T-helper 1 cell treated with Interleukin-12 subunit alpha and Interleukin-12 subunit beta and Interleukin-4 antibody, amounts not matched to agents 30 μg/mL and 1 μg/mL, for 36 hours (primary cell): ENCODE measurements at regions not wholly inside any gene's neighbourhood (a gene's known extent, or its start where the extent isn't known, plus 50 kb on each side); places are given as distances from the start of the nearest gene placed in this dataset.
"Not testable (repeated sequence)": the region's sequence is repeated elsewhere in the genome, so short reads cannot be mapped to it uniquely, and the experiment has no call there.

ENCODE experiments used
- H3K27ac Mint-ChIP-seq: one replicate; pipeline ENCODE4 v1.8.0; 2021; ENCODE audit warnings: mild to moderate bottlenecking, mixed read lengths
- H3K27me3 Mint-ChIP-seq: one replicate; pipeline ENCODE4 v1.8.0; 2021; ENCODE audit warnings: low read depth, mixed read lengths
- H3K36me3 Mint-ChIP-seq: one replicate; pipeline ENCODE4 v1.8.0; 2021; ENCODE audit warnings: low read depth, mixed read lengths
- H3K4me1 Mint-ChIP-seq: one replicate; pipeline ENCODE4 v1.8.0; 2021; ENCODE audit warnings: low read depth, mixed read lengths
- H3K4me3 Mint-ChIP-seq: one replicate; pipeline ENCODE4 v1.8.0; 2021; ENCODE audit warnings: mild to moderate bottlenecking, moderate library complexity, mixed read lengths
- H3K9me3 Mint-ChIP-seq: one replicate; pipeline ENCODE4 v1.8.0; 2021; ENCODE audit warnings: mixed read lengths

DNA sequence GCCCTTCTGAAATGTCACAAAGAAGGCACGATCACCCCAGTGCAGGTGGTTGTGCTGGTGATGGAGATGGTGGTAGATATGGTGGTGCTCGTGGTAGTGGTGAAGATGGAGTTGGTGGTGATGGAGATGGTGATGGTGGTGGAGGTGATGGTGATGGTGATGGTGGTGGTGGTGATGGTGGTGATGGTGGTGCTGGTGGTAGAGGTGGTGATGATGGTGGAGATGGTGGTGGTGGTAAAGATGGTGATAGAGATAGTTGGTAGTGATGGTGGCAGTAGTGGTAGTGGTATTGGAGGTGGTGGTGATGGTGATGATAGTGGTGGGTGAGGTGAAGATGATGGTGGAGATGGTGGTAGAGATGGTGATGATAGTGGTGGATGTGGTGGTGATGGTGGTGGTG lies 88.1 kb upstream of the SALL1 start:
- Mint-ChIP-seq H3K4me1 (no peaks in the 10 kb centered on the region), H3K4me3 (no peak overlapping the region), H3K9me3 (peaks cover 6% of the 10 kb centered on the region), H3K27ac (no peak overlapping the region), H3K27me3 (no peaks in the 10 kb centered on the region), H3K36me3 (no peaks in the 10 kb centered on the region)

GRCh38 chr16:51237861-51238378 lies 86.8 kb upstream of the SALL1 start:
- Mint-ChIP-seq H3K4me1 (no peaks in the 10 kb centered on the region), H3K36me3 (no peaks in the 10 kb centered on the region), H3K9me3 (peaks cover 6% of the 10 kb centered on the region), H3K27ac (no peak overlapping the region), H3K4me3 (no peak overlapping the region), H3K27me3 (no peaks in the 10 kb centered on the region)

DNA sequence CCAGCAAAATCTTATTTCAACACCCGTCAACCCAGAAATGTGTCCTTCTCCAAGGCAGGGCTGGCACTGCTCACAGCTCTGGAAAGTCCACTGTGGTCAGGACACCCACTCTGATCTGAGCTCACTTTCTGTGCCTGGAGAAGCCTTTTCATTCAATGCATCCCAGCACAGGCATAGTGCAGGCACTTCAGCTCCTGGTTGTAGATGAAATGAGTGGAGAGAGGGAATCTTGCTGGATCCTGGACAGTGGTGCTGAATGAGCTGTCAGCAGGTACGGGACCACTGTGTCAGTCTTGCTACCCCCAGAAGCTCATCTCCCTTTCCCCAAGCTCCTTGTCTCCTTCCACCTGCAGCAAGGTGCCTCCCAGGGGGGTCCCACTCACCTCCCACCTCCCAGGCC lies 86.1 kb upstream of the SALL1 start:
- Mint-ChIP-seq H3K27me3 (no peaks in the 10 kb centered on the region), H3K27ac (no peak overlapping the region), H3K9me3 (peaks cover 6% of the 10 kb centered on the region), H3K36me3 (no peaks in the 10 kb centered on the region), H3K4me3 (no peak overlapping the region), H3K4me1 (no peaks in the 10 kb centered on the region)

DNA sequence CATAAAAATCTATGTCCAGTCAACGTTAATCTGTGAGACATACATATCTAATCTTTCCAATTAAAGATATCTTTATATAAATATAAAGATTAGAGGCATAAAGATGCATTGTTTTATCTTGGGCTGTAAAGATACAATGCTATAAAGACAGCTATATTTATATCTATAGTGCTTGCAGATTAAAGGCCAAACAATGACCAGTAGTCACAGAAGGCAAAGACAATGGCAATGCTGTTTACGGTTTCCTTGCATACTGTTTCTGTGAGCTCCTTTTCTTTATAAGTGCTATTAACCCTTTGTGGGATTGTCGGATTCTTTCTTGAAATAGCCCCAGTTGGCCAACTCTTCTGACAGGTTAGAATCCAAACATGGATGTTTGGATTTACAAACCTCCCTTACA lies 85.5 kb upstream of the SALL1 start:
- no peak overlapping the region for H3K4me3 Mint-ChIP-seq
- H3K9me3 Mint-ChIP-seq = peaks cover 6% of the 10 kb centered on the region
- H3K27me3 Mint-ChIP-seq = no peaks in the 10 kb centered on the region
- H3K36me3 Mint-ChIP-seq = no peaks in the 10 kb centered on the region
- no peak overlapping the region for H3K27ac Mint-ChIP-seq
- no peaks in the 10 kb centered on the region for H3K4me1 Mint-ChIP-seq

DNA sequence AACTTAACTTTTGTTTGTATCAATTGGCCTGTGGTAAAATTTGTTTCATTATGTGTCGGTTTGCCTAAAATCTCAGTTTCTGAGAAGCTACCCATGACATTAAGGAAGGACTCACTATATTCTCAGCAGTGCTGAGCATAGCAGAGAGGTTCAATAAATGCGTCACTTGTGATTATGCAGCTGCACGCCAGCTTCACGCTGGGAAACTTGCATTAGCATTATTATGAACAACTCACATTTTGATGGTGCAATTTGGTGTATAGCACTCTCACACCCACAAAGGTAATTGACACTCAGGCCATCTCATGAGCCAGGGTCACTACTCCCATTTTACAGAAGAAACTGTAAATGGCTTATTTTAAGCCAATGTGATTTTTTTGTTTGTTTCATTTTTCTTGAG lies 80.6 kb upstream of the SALL1 start:
- H3K27me3 Mint-ChIP-seq = no peaks in the 10 kb centered on the region
- no peak overlapping the region for H3K27ac Mint-ChIP-seq
- H3K36me3 Mint-ChIP-seq = no peaks in the 10 kb centered on the region
- H3K4me1 Mint-ChIP-seq = no peaks in the 10 kb centered on the region
- H3K9me3 Mint-ChIP-seq = no peaks in the 10 kb centered on the region
- H3K4me3 Mint-ChIP-seq = no peak overlapping the region

GRCh38 chr16:51230035-51230434 lies 79.0 kb upstream of the SALL1 start:
- H3K36me3 Mint-ChIP-seq, H3K27me3 Mint-ChIP-seq, H3K4me1 Mint-ChIP-seq, H3K4me3 Mint-ChIP-seq, H3K9me3 Mint-ChIP-seq, H3K27ac Mint-ChIP-seq: not testable (repeated sequence)

DNA sequence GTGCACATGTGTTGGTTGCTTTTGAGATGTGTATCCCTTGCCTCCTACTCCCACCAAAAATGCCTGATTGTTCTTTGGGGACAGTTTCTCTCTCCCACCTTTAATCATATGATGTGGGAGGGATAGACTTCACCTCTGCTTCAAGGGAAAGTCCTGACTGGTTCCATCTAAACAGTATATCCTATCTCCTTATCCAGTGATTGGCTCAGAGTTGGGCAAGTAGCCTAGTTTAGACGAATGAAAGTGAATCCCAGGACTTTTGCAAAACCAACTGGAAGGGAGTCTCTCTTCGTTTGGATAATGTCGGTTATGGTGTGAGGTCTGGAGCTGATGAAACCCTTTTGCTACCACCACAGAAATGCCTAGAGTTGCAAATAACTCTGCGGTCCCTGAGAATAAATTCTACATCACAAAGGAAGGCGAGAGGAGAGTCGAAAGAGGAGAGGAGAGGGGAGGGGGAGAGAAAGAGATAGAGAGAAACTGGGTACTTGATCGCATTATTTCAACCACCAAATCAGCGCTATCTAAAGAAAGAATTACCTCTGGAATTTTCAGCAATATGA lies 77.1 kb upstream of the SALL1 start:
- no peaks in the 10 kb centered on the region for H3K36me3 Mint-ChIP-seq
- H3K9me3 Mint-ChIP-seq = peaks cover 4% of the 10 kb centered on the region
- no peaks in the 10 kb centered on the region for H3K27me3 Mint-ChIP-seq
- H3K4me3 Mint-ChIP-seq = no peak overlapping the region
- no peaks in the 10 kb centered on the region for H3K4me1 Mint-ChIP-seq
- no peak overlapping the region for H3K27ac Mint-ChIP-seq

DNA sequence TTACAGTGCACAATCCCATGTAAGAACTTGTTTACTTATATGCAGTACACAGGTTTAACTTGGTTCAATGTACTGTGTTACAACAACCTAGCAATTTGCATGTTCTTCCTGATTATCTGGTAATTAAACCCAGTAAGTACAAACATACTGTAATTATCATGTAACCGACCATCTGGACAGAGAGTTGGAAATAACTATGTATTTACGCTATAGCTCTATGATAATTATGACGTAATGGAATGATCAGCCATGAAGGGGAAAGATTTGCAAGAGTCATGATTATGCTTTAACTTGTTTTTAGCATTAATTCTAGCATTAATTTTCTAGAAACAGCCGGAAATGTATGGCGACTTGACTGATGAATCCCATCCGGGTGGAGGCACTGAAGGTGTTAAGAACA lies 74.8 kb upstream of the SALL1 start:
- Mint-ChIP-seq H3K27ac (no peak overlapping the region), H3K4me3 (no peak overlapping the region), H3K36me3 (no peaks in the 10 kb centered on the region), H3K27me3 (no peaks in the 10 kb centered on the region), H3K9me3 (peaks cover 4% of the 10 kb centered on the region), H3K4me1 (no peaks in the 10 kb centered on the region)

DNA sequence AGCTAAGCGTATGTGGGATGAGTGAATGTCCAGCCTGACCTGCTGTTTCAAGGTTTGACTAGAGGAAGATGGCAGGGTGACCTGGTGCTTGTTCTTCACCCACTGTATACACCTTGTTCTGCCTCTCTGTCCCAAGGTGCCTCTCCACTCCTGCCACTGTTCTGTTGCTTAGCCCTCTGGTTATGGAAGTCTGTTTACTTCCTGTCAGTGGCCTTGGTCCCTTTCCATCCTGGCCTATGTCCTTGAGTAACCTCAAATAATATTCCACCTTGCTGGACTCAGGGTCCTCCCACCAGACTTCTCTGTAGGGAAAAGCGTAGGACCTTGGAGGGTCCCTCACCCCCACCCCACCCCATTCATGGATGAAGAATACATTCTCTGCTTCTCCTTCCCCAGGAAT lies 73.2 kb upstream of the SALL1 start:
- Mint-ChIP-seq H3K4me1 (no peaks in the 10 kb centered on the region), H3K27ac (no peak overlapping the region), H3K36me3 (no peaks in the 10 kb centered on the region), H3K27me3 (no peaks in the 10 kb centered on the region), H3K4me3 (no peak overlapping the region), H3K9me3 (peaks cover 4% of the 10 kb centered on the region)

DNA sequence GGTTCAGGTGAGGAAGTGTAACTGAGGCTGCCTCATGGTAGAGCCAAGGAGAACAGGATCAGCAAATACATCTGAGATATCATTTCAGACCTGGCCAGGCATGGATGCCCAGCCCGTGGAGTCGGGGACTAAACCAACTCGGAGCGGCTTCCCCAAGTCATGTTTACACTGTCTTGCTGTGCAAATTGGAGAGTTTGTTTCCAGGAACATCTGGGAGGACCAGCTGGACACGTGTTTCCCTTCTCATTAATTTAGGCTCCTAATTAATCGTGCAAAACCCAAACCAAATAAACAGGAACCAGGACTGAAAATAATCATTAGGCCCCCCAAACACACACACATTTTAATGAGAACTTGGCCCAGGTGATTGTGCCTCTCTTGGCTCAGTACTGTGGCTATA lies 70.9 kb upstream of the SALL1 start:
- Mint-ChIP-seq H3K4me3 (no peak overlapping the region), H3K27ac (no peak overlapping the region), H3K4me1 (no peaks in the 10 kb centered on the region), H3K36me3 (no peaks in the 10 kb centered on the region), H3K9me3 (peaks cover 4% of the 10 kb centered on the region), H3K27me3 (no peaks in the 10 kb centered on the region)

GRCh38 chr16:51211148-51211547 lies 60.1 kb upstream of the SALL1 start:
- Mint-ChIP-seq H3K27me3 (no peaks in the 10 kb centered on the region), H3K9me3 (peaks cover 4% of the 10 kb centered on the region), H3K4me1 (no peaks in the 10 kb centered on the region)

GRCh38 chr16:51210087-51210486 lies 59.0 kb upstream of the SALL1 start:
- no peaks in the 10 kb centered on the region for H3K36me3 Mint-ChIP-seq

More at GRCh38 chr16:51211148-51211547, 60.1 kb upstream of the SALL1 start:
- Mint-ChIP-seq H3K36me3 (no peaks in the 10 kb centered on the region), H3K27ac (no peak overlapping the region), H3K4me3 (no peak overlapping the region)

GRCh38 chr16:51201604-51202003 lies 50.5 kb upstream of the SALL1 start:
- H3K9me3 Mint-ChIP-seq = peaks cover 14% of the 10 kb centered on the region
- H3K36me3 Mint-ChIP-seq = no peaks in the 10 kb centered on the region
- no peak overlapping the region for H3K4me3 Mint-ChIP-seq
- no peaks in the 10 kb centered on the region for H3K27me3 Mint-ChIP-seq
- H3K27ac Mint-ChIP-seq = no peak overlapping the region
- no peaks in the 10 kb centered on the region for H3K4me1 Mint-ChIP-seq

More at GRCh38 chr16:51210087-51210486, 59.0 kb upstream of the SALL1 start:
- Mint-ChIP-seq H3K27me3 (no peaks in the 10 kb centered on the region), H3K4me3 (no peak overlapping the region), H3K9me3 (peaks cover 4% of the 10 kb centered on the region), H3K4me1 (no peaks in the 10 kb centered on the region), H3K27ac (no peak overlapping the region)
